ENCODE measurements at regions not wholly inside any gene's neighbourhood (a gene's known extent, or its start where the extent isn't known, plus 50 kb on each side); places are given as distances from the start of the nearest gene placed in this dataset.
"Not testable (repeated sequence)": the region's sequence is repeated elsewhere in the genome, so short reads cannot be mapped to it uniquely, and the experiment has no call there.

- in situ Hi-C loops (cut with HindIII; ENCODE audit: low sequenced_read_pairs) = no loop called here
Observed at GRCh38 chr10:23630885-23631284, 192.0 kb downstream of the OTUD1 start.

DNA sequence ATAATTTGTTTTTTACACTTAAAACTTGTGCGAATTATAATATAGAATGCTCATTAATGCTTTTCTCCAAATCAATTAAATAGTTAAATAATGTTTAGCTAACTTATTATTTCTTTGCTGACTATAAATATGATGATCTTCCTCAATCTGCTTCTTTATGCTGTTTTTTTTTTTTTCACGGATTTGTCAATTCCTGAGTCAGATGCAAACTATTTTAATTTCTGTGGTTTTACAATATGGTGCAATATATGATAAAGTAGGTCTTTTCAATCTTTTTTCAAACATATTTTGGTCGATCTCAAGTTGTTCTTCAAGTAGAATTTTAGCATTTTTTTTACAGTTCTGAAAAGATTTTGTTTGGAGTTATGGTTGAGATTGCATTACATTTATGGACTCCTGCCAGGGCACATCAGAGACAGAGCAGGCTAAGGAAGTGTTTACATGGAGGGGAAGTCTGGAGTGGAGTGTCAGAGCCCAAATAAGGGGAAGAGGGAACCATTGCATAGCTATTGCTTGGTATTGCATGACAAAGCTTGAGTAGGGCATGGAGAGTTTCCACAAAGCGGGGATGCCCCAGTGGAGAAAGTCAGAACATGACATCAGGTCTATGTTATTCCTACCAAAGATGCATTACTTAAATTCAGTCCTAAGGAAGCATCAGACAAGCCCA is 204.4 kb downstream of the OTUD1 start:
- in situ Hi-C loops (cut with HindIII; ENCODE audit: low sequenced_read_pairs) = no loop called here

GRCh38 chr10:23648618-23649017 is 209.7 kb downstream of the OTUD1 start:
- in situ Hi-C loops (cut with HindIII; ENCODE audit: low sequenced_read_pairs) = no loop called here

GRCh38 chr10:23656735-23657134 is 217.9 kb downstream of the OTUD1 start:
- in situ Hi-C loops (cut with HindIII; ENCODE audit: low sequenced_read_pairs) = no loop called here

GRCh38 chr10:23657677-23658076 is 218.8 kb downstream of the OTUD1 start:
- in situ Hi-C loops (cut with HindIII; ENCODE audit: low sequenced_read_pairs) = no loop called here

GRCh38 chr10:23671866-23672265 is 233.0 kb downstream of the OTUD1 start:
- in situ Hi-C loops (cut with HindIII; ENCODE audit: low sequenced_read_pairs) = not testable (repeated sequence)

DNA sequence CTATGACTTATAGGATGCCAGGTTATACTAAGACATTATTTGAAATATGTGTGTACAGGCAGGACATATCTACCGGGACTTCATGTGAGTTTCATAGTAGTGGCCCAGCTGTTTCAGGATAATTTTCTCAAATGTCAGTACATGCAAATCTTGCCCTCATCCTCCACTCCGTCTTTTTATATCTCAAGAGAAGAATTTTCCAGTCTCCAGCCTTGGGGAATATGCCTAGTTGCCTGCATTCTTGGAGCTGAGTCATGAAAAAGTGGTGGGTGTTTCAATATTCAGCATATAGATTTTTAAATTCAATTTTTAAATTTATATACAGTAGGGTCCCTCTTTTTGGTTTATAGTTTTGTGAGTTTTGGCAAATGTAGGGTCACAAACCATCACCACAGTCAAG is 236.7 kb downstream of the OTUD1 start:
- in situ Hi-C loops (cut with HindIII; ENCODE audit: low sequenced_read_pairs) = no loop called here

GRCh38 chr10:23676296-23676695 is 237.4 kb downstream of the OTUD1 start:
- in situ Hi-C loops (cut with HindIII; ENCODE audit: low sequenced_read_pairs) = no loop called here

- in situ Hi-C loops (cut with HindIII; ENCODE audit: low sequenced_read_pairs) = no loop called here
Observed at GRCh38 chr10:23686722-23687121, 247.8 kb downstream of the OTUD1 start.

DNA sequence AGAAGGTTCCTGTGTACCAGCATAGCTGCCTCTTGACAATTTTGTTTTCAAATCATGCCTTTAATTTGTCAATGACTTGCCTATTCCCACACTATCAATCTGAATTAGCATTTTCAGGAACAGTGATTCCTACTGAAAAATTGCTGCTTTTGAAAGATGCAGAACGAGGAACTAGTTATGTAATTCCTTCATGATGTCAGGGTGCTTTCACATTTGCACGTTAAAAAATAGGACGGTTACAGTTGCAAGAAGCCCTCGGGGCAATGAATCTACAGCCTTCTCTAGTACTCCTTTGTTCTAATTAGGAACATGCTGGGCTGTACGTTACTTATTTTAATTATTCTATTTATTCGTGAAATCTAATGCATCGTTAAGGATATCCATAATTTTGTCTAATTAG is 253.9 kb downstream of the OTUD1 start:
- in situ Hi-C loops (cut with HindIII; ENCODE audit: low sequenced_read_pairs) = no loop called here

DNA sequence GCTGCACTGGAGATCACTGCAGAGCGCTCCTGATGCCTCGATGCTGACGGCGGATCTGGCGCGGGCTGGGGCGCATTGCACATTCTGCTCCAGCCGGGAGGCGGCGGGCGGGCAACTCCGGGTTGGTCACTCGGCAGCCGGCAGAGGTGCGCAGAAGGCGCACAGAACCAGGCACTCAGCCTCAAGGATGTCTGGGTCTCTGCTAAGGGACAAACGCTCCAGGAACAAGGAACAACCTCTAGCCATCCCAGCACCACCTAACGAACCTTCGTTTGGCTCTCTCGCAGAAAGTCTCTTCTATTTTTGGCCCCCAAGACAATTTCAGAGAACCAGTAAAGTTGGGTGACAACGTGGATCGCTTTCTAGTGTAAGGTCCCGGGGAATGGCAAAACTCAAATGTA is 254.6 kb downstream of the OTUD1 start:
- in situ Hi-C loops (cut with HindIII; ENCODE audit: low sequenced_read_pairs) = no loop called here

DNA sequence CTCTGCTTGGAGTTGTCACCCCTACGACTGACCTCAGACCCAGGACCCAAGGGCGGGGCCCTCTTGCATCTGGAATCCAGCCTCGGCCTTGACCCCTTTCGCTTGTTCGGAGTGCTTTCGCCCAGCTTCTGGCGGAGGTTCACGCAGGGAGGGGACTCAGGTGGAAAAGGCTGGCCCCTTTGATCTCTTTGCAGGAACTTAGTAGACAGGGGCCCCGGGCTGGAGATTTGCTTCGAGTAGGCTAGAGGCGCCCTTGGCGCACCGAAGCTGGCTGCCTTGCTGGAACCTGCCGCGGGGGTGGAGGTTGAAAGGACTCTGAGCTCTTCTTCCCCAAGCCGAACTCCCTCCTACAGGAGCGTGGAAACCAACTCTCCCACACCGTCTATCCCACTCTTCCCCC is 255.1 kb downstream of the OTUD1 start:
- in situ Hi-C loops (cut with HindIII; ENCODE audit: low sequenced_read_pairs) = no loop called here

GRCh38 chr10:23694446-23694920 is 255.6 kb downstream of the OTUD1 start:
- in situ Hi-C loops (cut with HindIII; ENCODE audit: low sequenced_read_pairs) = no loop called here

- in situ Hi-C loops (cut with HindIII; ENCODE audit: low sequenced_read_pairs) = no loop called here
Observed at GRCh38 chr10:23694921-23695824, 256.3 kb downstream of the OTUD1 start.

GRCh38 chr10:23695825-23696420 is 257.0 kb downstream of the OTUD1 start:
- in situ Hi-C loops (cut with HindIII; ENCODE audit: low sequenced_read_pairs) = no loop called here

DNA sequence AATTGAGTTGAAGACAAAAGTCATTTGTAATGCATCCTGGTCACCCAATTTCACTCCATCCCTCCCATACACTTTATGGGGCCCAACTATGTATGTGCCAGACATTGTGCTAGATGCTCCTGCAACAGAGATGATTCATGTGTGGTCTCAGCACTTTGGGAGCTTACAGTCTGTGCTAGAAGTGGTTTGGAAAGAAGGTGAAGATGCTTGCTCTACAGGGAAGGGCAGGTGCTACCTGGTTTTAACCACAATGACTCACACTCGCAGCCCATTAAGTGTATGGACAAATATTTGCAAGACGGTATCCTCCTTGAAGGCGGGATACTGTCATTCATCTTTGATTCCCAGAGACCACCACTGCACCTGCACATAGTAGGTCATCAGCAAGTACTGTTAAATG is 257.6 kb downstream of the OTUD1 start:
- in situ Hi-C loops (cut with HindIII; ENCODE audit: low sequenced_read_pairs) = no loop called here

DNA sequence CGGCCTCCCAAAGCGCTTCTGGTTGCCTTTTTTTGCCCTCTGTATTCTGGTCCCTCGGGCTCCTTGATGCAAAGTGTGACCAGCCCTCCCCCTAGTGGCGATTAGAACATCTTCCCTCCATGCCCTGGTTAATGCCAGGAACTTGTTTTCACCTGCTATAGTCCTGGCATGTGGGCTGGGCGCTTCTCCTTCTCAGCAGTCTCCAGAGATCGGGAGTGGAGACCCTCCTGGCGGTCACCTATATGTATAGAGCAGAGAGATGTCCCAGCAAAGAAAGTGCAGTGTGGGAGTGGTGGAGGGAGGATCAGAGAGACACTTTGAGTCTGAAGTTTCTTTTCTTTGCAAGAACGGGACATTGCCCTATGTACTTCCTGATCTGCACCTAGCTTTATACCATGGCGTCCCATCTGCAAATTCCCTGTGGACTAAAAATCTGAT is 264.1 kb downstream of the OTUD1 start:
- in situ Hi-C loops (cut with HindIII; ENCODE audit: low sequenced_read_pairs) = no loop called here

DNA sequence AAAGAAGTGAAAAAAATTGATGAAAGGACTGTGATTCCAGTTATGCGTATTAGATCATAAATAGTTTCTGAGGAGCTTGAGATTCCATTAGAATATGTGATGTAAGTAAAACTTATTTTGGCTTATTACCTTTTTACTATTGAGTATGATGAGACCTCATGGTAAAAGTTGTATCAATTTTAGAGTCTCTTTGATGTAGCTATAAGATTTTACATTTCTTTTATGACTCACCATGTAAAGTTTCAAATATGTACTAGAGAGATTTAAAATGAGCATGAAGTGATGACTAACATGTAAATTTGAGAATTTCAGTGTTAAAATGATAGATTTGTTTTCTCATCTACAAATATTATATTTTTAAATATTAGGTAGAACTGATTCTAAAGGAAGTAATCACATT is 276.5 kb downstream of the OTUD1 start:
- in situ Hi-C loops (cut with HindIII; ENCODE audit: low sequenced_read_pairs) = no loop called here

DNA sequence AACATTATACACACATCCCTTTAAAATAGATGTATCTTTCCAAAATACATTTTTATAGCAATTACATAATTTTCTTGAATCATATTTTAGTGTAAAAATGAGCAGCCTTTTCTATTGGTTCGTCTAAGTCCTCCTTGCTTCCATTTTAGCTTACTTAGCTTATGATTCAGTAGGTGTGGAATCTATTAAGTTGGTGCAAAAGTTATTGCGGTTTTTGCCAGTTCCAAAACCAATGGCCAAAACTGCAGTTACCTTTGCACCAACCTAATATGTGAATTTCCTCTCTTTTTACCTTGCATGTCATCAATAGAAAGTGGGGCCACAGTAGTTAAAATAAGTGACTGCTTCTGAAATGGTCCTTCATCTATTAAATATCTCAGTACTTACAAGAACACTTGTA is 279.0 kb downstream of the OTUD1 start:
- in situ Hi-C loops (cut with HindIII; ENCODE audit: low sequenced_read_pairs) = no loop called here

- in situ Hi-C loops (cut with HindIII; ENCODE audit: low sequenced_read_pairs) = no loop called here
Observed at GRCh38 chr10:23718946-23719345, 280.1 kb downstream of the OTUD1 start.

- in situ Hi-C loops (cut with HindIII; ENCODE audit: low sequenced_read_pairs) = no loop called here
Observed at GRCh38 chr10:23723796-23724195, 284.9 kb downstream of the OTUD1 start.

- in situ Hi-C loops (cut with HindIII; ENCODE audit: low sequenced_read_pairs) = no loop called here
Observed at GRCh38 chr10:23725548-23725947, 286.7 kb downstream of the OTUD1 start.

Measured in endothelial cell of hepatic sinusoid (primary cell).